NB4 (cell line): ENCODE measurements at regions not wholly inside any gene's neighbourhood (a gene's known extent, or its start where the extent isn't known, plus 50 kb on each side); places are given as distances from the start of the nearest gene placed in this dataset.

Experiments
- DNase-seq: peaks from one replicate; pipeline ENCODE4 v3.0.0; 2010; ENCODE audit warnings: low read depth
- H3K4me3 ChIP-seq: one replicate; pipeline ENCODE4 v1.5.1; 2011; ENCODE audit warnings: mild to moderate bottlenecking, low read depth, low read length, moderate library complexity
- CTCF ChIP-seq: IDR thresholded peaks from one replicate; pipeline ENCODE4 v1.5.1; 2012; ENCODE audit warnings: low read depth, low read length
- MAX ChIP-seq: IDR thresholded peaks from 2 replicates; pipeline ENCODE4 v1.6.1; 2011; ENCODE audit warnings: low read depth, low read length
- MYC ChIP-seq: IDR thresholded peaks from 2 replicates; pipeline ENCODE4 v1.6.1; 2011; ENCODE audit warnings: low read depth, low read length
- POLR2A ChIP-seq: IDR thresholded peaks from 2 replicates; pipeline ENCODE4 v1.6.1; 2011; ENCODE audit warnings: mild to moderate bottlenecking; ENCODE audit not compliant: insufficient read length; ENCODE audit errors: extremely low read depth

DNA sequence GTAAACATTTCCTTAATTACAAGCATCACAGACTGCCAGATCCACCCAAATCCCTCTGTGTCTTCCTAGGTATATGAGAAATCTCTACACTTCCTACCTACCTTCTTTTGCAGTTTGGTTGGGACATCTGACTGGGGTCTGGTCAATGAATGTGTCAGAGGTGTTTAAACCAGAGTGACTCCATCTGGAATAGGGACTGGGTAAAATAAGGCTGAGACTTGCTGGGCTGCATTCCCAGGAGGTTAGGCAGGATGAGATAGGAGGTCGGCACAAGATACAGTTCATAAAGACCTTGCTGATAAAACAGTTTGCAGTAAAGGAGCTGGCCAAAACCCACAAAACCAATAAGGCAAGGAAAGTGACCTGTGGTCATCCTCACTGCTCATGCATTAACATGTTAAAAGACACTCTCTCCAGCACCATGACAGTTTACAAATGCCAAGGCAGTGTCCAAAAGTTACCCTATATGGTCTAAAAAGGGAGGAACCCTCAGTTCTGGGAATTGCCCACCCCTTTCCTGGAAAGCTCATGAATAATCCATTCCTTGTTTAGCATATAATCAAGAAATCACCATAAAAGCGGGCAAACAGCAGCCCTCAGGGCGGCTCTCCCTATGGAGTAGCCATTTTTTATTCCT lies 87.4 kb upstream of the BACE2 start:
- no peak for DNase-seq
- H3K4me3 ChIP-seq, result no peak overlapping the region
- no peak for TF ChIP-seq CTCF
- TF ChIP-seq MYC, result no peak
- TF ChIP-seq POLR2A, result no peak
- TF ChIP-seq MAX, result no peak

- no peak overlapping the region for H3K4me3 ChIP-seq
- no peak for DNase-seq
- no peak for TF ChIP-seq CTCF
These were observed 81.4 kb upstream of the BACE2 start for GRCh38 chr21:41086569-41086968.

GRCh38 chr21:41090981-41091380 lies 77.0 kb upstream of the BACE2 start:
- TF ChIP-seq POLR2A (no peak), MYC (no peak), MAX (no peak), CTCF (no peak)
- no peak for DNase-seq
- H3K4me3 ChIP-seq, result no peak overlapping the region

GRCh38 chr21:41091616-41092015 lies 76.3 kb upstream of the BACE2 start:
- TF ChIP-seq CTCF, result no peak
- TF ChIP-seq MAX, result no peak
- no peak for TF ChIP-seq POLR2A
- TF ChIP-seq MYC, result no peak
- DNase-seq, result no peak
- no peak overlapping the region for H3K4me3 ChIP-seq

GRCh38 chr21:41092312-41092711 lies 75.6 kb upstream of the BACE2 start:
- TF ChIP-seq MYC (no peak), CTCF (no peak)
- no peak overlapping the region for H3K4me3 ChIP-seq
- no peak for DNase-seq

DNA sequence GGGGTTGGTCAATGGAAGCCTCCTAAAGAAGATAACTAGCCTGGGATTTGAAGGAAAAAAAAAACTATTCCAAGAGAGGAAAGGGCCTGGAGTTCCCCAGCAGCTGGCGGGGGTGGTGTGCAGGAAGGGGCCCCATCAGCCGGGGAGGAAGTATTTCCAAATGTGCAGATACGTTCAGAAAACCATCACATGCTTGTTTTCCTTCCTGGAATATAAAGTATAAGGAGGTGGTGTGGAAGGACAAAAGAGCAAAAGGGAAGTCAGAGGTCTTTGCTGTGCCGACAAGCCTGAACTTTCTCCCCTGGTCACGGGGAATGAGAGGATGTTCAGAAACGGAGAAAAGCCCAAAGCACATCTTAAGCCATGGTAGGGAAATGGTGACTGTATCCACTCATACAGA lies 72.0 kb upstream of the BACE2 start:
- DNase-seq, result no peak
- TF ChIP-seq MYC (no peak), CTCF (no peak), POLR2A (no peak), MAX (no peak)
- no peak overlapping the region for H3K4me3 ChIP-seq
